ENCODE measurements at regions not wholly inside any gene's neighbourhood (a gene's known extent, or its start where the extent isn't known, plus 50 kb on each side); places are given as distances from the start of the nearest gene placed in this dataset.

DNA sequence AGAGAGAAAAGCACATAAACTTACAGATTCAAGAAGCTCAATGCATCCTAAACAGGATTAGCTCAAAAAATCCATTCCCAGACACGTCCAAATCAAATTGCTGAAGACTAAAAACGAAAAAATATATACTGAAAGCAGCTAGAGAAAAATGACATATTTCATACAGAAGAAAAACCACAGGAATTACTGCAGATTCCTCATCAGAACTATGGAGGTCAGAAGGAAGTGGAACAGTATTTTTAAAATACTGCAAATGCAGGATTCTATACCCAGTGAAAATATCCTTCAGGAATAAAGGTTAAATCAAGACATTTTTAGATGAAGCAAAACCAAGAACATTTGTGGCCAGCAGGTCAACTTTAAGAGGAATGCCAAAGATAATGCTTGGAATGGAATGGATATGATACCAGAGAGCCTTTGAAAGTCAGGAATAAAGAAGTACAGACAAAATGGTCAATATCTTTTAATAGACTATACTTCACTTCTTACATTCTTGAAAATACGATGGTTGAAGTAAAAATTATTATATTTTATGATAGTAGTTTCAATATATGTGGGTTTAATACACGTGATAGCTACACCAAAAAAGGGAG lies 352.9 kb downstream of the CTTN start:
- TF ChIP-seq MAX (IDR thresholded peaks at IDR 0.05) (no peak), YY1 (IDR thresholded peaks at IDR 0.05; ENCODE audit: extremely low read depth, insufficient replicate concordance, low read depth, low read length) (no peak), POLR2AphosphoS5 (IDR thresholded peaks at IDR 0.05; ENCODE audit: low read depth, low read length) (no peak), EGR1 (IDR thresholded peaks at IDR 0.05; ENCODE audit: low read depth) (no peak), JUND (IDR thresholded peaks at IDR 0.05) (no peak), CBX3 (IDR thresholded peaks at IDR 0.05; ENCODE audit: low read depth) (peak; percentile 93), EZH2 (IDR thresholded peaks at IDR 0.05) (no peak)
- TF ChIP-seq, protein P1, sequence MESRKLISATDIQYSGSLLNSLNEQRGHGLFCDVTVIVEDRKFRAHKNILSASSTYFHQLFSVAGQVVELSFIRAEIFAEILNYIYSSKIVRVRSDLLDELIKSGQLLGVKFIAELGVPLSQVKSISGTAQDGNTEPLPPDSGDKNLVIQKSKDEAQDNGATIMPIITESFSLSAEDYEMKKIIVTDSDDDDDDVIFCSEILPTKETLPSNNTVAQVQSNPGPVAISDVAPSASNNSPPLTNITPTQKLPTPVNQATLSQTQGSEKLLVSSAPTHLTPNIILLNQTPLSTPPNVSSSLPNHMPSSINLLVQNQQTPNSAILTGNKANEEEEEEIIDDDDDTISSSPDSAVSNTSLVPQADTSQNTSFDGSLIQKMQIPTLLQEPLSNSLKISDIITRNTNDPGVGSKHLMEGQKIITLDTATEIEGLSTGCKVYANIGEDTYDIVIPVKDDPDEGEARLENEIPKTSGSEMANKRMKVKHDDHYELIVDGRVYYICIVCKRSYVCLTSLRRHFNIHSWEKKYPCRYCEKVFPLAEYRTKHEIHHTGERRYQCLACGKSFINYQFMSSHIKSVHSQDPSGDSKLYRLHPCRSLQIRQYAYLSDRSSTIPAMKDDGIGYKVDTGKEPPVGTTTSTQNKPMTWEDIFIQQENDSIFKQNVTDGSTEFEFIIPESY (IDR thresholded peaks at IDR 0.05; ENCODE audit: extremely low read depth, insufficient replicate concordance, low read length): no peak
- POLR2A ChIA-PET: no interaction called here
- no peak for DNase-seq (ENCODE audit: low read depth, low spot score)

More for the DNA sequence above, 352.9 kb downstream of the CTTN start:
- Histone ChIP-seq H3K27me3 (ENCODE audit: insufficient read depth, low read length) (no peaks in the 10 kb centered on the region), H3K4me2 (ENCODE audit: low read length) (no peak overlapping the region), H3K36me3 (ENCODE audit: control insufficient read depth in 1 of 2, insufficient read depth in 2 of 2, low read length in 2 of 2) (no peaks in the 10 kb centered on the region), H4K20me1 (ENCODE audit: insufficient read depth) (no peaks in the 10 kb centered on the region), H2AFZ (ENCODE audit: low read depth, low read length, poor library complexity, severe bottlenecking) (no peak overlapping the region), H3K27ac (ENCODE audit: low read depth, low read length) (no peak overlapping the region), H3K4me1 (ENCODE audit: control insufficient read depth in 1 of 2, insufficient read depth in 2 of 2, low read length in 2 of 2) (peaks cover 0 to 4% of the 10 kb centered on the region in 2 experiments; a peak in 1 of 4 replicates), H3K9me3 (ENCODE audit: control insufficient read depth in 1 of 2, insufficient read depth in 1 of 2, low read depth in 1 of 2, low read length in 2 of 2) (peaks cover 15% of the 10 kb centered on the region in 2 experiments; a peak in 2 of 4 replicates), H3K9me2 (ENCODE audit: insufficient read depth) (no peaks in the 10 kb centered on the region), H3K79me2 (ENCODE audit: insufficient read depth, low read length) (no peaks in the 10 kb centered on the region), H3K9ac (ENCODE audit: low read length) (no peak overlapping the region), H3K4me3 (replicated peaks in 1 of 2; ENCODE audit: low read depth in 1 of 2, low read length in 2 of 2) (no peak overlapping the region)
- ChIA-PET CTCF (no interaction called here), RAD21 (ENCODE audit: low non-redundant PET in 1 of 2, low total read pairs in 2 of 2, uncharacterized antibody in 2 of 2, unreplicated experiment in 2 of 2) (no interaction called here)
- ATAC-seq: no peak
- BruUV-seq (replicated peaks): no TSS peak
- intact Hi-C loops (cut with micrococcal nuclease): loop anchor here (10.0 kb wide), 1 partner anchor 186 kb away; no protein-coding TSS in a partner anchor
